NCI-H187 treated with DMSO at 0.1 percent for 48 hours (cell line): ENCODE measurements at regions not wholly inside any gene's neighbourhood (a gene's known extent, or its start where the extent isn't known, plus 50 kb on each side); places are given as distances from the start of the nearest gene placed in this dataset.
"Not testable (repeated sequence)": the region's sequence is repeated elsewhere in the genome, so short reads cannot be mapped to it uniquely, and the experiment has no call there.

Experiments
- DNase-seq: peaks from one replicate; lab custom pipeline; 2025; lab: John Stamatoyannopoulos, UW

DNA sequence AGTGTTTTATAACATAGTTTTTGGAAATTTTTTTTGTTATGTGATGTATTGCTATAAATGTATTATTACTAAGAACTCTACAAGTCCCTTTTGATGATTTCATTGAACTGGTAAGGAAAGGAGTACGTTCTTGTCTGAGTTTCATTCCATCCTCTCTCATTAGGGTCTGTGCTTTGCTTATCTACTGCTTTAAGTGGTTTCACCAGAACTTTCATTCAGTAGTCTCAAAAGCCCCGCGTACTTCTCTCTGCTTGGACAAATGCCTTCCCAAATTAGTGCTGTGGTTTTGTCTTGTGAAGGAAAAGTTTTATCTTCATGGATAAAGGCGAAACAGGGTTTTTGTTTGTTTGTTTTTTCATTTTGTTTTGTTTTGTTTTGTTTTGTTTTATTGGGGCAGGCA lies 469.8 kb upstream of the WWC1 start:
- no peak for DNase-seq

DNA sequence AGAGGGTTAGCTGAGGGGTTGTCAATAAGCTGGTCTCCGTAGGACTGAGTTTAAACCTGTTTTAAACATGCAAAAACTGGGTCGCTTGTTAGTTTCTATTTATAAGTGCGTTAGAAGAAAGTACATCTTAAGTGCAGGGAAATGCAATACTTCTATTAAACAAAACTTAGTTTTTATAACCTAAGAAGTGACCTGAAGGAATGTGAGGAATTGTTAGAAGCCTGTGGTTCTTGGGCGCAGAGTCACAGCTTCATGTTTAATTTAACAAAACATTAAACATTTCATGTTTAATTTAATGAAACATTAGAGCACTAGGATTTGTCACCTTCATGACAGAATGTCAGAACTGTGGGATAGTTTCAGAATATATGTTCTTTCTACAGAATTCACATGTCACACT lies 469.2 kb upstream of the WWC1 start:
- no peak for DNase-seq

DNA sequence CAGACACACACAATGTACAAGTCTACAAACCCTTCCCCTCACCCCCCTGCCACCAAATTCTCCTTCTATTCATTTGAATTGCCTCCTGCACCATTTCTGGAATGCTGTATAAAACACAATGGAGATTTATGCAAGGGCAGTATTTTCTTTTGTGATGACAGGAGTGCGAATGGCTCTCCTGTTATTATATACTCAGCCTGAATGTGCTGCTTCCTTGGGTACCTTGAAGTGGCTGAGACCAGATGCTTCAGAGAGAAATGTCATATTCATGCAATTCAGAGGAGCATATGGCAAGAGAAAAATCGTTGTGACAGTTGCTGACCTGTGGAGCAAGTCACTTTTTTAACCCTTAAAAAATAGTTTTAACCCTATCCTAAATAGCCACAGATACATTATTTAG lies 468.0 kb upstream of the WWC1 start:
- DNase-seq: no peak

DNA sequence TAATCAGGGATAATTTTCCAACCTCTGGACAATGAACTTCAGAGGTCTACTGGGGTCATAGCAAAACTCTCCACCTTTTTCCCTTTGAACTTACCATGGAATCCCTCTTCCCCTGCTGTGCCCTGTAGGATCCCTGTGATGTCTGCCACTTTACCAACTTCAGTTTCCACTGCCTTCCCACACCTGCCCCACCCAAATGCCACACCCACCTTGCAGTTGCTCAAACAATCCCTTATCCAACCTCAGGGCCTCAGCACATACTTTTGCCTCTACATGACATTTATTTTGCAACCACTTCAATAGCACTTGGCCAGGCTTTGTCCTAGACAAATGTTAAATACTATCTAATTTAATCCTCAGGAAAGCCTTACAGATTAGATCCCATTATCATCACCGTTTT lies 463.7 kb upstream of the WWC1 start:
- DNase-seq: no peak

DNA sequence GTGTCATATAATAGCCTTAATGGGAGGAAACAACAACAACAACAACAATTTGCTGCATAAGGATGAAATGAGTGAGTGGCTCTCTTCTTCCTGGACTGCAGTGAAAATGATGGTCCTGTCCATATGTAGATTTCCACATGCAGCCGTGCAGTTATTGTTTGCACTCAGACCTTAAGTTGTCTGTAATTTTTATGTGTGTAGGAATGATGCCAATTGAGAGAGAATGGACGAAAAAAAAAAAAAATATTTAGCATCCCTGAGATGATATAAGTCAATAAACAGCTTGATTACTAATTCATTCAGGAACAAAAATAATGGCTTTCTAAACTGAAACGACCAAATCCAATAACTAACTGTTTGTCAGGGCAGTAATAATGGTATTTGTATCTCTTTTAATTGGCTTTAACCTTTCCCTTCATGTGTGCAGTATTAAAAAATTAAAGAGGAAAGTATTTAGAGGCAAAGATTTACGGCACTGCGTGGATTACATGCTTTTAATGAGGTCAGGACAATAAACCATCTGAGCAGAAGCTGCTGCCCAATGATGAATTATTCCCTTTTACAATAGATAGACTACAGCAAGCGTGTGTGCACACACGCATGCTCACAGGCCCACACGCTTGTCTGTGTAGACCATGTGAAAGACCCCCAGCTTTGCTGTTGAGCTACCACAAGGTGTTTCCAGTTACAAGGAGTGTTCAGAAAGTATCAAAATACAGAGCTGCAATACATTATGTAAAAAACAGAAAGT lies 459.5 kb upstream of the WWC1 start:
- no peak for DNase-seq

DNA sequence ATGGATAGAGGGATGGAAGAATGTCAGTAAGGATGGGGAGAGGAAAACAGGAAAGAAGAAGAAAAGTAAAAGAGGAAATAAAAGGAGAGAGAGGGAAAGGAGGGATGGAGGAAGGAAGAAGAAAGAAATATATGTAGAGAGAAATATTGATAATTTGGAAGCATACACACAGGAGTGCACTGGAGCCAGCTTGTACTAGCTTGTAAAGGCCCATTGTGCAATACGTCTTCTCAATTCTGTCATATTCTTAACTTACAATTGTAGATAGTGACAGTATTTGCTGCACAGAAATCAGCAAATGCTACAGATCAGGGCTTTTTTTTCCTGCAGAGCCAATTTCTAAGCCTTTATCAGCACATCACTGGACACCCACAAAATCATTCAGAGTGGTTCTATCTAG lies 458.8 kb upstream of the WWC1 start:
- DNase-seq: no peak

DNA sequence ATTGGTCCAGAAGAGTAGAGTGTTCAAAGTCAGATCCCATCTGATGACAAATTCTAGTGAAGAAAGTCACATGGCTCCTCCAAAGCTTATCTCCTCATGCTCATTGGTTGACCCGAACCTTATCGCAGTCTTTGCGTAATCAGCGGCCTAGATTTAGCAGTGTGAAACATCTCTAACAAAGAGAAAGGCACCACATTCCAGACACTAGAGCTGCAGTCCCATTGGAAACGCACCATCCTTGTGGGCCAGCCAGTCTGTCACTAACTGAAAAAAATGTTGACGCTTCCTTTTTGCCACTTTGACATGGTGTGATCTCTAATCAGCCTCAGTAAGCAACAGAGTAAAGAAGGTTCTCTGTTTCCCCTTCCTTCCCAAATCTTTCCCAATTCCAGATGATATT lies 458.0 kb upstream of the WWC1 start:
- DNase-seq: no peak

DNA sequence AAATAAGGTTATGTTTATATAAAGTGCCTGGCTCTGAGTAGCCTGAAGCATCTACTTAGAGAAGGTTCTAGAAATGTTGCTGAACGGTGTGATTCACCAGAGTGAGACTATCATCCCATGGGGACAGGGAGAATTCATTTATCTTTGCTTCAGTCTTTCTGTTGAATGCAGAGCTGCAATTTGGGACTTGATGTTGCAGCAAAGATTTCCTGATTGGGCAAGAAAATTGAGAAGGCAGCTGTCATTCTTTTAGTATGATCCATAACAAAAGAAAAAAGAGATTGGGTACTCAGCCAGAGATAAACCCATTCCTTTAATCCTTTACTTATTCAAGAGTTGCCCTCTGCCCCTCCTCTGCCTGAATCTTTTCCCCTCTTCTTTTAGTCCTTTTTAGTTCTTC lies 456.3 kb upstream of the WWC1 start:
- no peak for DNase-seq

DNA sequence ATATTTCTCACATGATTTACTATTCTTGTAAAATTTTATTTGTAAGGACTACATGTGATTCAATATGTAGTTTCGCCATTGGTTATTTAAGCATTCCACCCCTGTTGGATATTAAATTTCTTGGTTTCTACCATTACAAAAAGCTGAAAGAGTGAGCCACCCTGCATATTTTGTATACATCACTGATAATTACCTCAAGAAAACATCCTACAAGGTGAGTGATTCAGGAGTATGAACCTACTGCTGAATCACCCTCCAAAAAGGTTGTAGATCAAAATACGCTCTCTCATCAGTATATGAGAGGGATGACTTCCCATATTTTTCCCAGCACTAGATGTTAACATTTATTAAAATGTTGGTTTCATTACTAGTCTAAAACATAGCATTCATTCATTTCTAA lies 454.3 kb upstream of the WWC1 start:
- no peak for DNase-seq

DNA sequence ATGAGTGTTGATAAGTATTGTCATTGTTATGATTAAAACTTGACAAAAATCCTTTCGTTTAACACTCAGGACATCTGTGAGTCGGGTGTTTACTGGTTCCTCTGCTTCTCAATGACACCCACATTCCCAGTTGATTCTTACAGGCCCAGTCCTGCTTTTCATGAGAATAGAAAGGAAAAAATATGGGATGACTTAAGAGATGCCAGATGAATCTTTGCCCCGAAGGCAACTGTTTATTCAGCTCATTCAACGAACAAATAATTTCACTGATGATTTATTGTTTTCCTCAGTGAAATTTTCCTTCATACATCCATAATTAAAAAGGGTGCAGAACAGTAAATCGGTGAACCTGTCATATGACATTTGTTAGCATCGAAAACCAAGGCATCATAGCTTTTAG lies 452.4 kb upstream of the WWC1 start:
- DNase-seq: no peak

DNA sequence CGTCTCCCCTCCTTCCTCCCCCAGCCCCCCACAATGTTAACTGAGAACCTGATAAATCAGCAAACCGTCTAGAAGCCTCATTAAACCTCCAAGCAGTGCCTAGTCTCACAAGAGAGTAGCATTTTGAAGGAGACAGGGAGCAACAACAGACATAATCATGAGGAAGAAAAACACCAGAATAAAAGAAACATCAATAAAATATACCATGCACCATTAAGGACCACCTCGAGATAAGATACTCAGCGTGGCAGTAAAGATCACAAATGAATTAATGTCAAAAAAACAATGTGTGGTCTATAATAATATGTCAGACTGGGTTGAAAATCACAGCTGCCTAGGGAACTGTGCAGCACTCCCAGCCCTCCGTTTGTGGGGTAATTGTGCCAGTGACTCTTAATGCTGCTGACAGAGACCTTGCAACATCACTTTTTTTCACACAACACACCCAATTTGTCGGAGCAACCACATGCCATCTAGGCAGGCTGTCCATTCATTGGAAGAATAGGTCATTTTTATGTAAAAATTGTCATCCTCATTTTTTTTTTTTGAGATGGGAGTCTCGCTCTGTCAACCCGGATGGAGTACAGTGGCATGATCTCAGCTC lies 450.8 kb upstream of the WWC1 start:
- no peak for DNase-seq

DNA sequence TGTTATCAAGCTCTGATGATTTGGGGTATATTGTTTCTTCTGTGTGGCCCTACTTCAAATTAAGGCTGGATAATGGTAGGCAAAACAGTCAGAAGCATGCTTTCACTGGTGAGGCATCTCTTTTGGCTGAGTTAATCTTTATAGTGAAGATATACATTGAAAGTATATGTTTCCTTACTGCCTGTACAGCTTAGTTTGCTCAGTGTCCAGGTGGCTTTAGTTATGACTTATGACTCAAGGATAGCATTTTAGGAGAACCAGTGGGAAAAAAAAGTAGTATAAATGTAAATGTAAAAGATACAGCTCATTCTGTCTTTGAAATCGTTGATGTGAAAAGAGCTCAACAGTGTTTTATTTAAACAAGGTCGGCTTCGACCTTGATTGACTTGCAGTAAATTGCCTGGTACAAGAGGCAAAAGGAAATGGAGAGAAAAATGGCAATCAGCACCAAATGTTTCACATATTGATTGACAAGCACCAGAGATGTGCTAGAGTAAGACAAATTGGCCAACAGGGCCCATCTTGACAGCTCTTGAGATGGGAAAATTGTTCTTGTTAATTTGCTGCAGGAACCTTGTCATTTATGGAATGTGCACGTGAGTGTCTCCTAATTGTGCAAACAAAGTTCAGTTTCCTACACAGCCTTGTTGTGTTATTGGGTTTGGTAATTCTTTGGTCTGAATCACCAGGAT lies 447.4 kb upstream of the WWC1 start:
- no peak for DNase-seq

DNA sequence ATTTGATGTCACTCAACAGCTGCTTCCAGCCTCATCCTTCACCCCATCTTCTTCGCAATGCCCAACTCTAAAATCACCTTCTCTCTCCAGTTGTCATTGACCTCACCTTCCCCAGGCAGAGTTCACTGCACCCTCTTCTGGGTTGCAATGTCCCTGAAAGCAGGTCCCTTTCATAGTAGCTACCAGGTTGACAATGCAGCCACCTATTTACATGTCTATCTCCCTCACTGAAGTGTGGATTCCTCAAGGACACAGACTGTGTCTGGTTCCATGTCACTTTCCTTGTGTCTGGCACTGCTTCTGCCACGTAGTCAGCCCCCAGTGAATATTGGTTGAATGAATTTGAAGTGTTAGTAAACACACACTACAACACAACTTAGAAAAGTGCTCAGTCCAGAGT lies 445.5 kb upstream of the WWC1 start:
- no peak for DNase-seq

DNA sequence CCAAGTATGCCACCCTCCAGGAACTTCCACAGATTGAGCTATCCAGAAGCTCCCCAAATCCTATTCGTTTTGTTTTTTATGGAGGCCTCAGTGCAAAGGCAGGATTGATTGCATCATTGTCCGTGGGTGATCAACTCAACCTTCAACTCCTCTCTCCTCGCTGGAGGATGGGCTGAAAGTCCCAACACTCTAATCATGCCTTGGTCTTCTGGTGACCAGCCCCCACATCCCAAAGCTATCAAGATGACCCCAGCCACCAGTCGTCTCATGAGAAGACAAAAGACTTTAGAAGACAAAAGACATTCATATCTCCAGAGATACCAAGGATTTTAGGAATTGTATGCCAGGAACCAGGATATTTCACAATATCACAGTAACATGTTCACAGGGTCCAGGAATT lies 441.6 kb upstream of the WWC1 start:
- no peak for DNase-seq

DNA sequence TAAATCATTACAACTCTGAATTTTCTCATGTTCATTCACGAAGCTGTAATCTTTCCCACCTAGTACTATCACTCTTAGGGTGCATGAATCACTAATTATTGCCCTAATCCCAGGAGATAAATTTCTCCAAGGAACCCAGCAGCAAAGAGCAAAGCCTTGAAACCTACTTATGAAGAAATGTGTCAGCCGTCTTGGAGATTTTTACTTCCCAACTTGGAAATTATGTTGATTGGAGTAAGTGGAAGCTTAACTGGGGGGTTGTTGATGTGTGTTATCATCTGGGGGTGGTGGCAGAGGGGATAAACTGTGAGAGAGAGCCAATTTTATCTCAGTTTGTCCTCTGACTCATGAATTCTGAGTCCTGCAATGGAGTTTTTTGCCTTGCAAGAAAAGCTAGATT lies 440.5 kb upstream of the WWC1 start:
- DNase-seq: no peak

DNA sequence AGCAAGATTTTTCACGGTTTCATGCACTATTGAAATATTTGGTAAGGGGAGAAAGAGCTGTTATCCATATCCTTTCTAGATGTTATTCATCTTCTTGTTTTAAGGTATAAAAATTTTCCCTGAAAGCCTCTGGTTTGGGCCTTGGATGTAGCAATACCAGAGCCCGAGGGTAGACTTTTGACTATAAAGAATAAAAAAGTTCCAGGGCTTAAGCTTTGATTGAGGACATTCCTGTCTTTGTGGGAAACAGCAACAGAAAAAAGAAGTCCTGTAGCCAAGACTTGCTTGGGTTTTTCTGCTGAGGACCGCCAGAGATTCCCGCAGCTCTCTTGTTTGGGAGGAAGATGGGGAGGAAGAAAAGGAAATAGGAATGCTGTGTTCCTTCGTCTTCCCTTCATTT lies 440.0 kb upstream of the WWC1 start:
- DNase-seq: no peak

DNA sequence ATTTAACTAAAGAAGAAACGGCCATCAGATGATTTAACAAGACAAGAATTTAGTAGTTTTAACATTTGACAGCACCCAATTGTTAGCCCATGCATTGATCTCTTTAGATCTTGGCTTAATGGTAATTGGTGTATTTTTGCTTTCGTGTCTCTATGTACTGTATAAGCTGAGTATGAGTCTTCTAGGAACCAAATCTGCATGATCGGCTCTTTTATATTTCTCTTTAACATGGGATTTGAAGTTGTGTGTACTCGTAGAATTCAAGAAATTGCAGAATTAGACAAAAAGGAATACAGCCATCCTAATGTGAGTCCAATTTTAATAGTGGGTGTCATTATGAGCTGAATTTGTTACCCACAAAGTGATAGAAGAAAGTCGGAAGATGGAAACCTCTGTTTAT lies 438.9 kb upstream of the WWC1 start:
- no peak for DNase-seq

DNA sequence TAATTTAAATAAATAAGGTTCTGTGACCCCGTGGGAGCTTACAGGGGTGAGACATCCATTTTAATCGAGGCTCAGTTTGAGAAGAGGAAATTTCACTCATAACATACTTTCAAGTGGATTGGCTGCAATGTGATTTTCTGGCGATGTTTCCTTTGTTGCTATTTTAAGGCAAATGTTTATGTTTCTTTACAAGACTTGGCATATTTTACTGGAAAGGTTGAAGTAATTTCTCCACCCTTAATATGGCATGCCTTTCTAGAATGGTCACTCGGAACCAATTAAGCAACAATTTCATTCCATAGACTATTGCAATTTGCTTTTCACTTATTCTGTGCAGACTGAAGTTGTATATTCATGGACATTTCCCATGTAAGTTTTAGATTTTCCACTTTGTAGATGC lies 438.0 kb upstream of the WWC1 start:
- DNase-seq: no peak

DNA sequence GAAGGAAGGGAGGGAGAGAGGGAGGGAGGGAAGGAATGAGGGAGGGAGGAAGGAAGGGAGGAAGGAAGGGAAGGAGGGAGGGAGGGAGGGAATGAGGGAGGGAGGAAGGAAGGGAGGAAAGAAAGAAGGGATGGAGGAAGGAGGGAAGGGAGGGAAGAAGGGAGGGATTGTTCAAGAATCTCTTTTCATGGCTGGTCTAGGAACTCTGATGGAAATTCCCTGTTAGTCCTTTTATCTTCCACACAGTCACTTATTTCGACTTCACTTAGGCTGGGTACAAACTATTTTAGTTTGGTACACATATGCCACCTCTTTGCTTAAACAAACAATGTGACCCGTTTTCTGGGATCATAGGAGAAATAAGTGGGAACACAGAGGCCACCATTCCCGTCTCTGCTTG lies 435.6 kb upstream of the WWC1 start:
- DNase-seq: no peak

DNA sequence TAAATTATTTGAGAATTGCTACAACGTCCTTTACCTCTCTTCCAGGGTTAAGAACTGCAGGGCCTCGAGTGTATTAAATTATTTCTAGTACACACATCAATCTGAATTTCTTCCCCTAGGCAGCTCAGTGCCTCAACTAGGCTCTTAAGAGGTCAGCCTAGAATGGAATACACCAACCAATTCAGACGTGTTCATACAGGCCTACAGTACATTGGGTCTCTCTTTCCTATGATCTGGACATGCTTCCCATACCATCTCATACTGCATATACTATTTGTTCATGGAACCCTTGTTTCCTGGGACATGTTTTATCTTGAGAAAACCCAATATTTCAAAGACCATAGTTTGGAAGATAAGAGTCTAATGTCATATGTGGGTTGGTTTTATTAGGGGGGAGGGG lies 434.1 kb upstream of the WWC1 start:
- DNase-seq: no peak

DNA sequence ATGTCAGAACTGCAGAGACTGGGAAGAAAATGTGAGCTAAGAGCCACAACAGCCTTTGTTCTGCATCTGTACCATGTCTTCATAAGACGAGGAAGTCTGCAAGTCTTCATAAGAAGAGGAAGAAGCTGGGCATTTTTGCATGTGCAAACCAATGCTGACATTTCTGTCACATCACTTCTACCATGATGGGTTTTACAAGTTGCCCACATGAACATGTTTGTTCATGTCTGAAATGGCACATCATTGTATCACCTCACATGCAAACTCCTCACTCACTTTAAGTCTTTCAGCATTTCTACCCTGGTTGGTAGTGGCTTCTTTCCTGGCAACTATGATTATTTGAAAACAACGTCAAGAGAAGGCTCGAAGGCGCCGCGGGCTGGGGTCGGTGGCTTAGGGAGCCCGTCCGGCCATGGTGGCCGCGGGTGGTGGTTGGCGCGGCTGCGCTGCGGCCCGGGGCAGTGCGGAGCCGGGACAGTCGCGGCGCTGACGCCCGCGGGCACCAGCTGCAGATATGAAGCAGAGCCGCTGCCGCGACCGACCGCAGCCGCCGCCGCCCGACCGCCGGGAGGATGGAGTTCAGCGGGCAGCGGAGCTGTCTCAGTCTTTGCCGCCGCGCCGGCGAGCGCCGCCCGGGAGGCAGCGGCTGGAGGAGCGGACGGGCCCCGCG lies 433.1 kb upstream of the WWC1 start:
- DNase-seq: not testable (repeated sequence)

DNA sequence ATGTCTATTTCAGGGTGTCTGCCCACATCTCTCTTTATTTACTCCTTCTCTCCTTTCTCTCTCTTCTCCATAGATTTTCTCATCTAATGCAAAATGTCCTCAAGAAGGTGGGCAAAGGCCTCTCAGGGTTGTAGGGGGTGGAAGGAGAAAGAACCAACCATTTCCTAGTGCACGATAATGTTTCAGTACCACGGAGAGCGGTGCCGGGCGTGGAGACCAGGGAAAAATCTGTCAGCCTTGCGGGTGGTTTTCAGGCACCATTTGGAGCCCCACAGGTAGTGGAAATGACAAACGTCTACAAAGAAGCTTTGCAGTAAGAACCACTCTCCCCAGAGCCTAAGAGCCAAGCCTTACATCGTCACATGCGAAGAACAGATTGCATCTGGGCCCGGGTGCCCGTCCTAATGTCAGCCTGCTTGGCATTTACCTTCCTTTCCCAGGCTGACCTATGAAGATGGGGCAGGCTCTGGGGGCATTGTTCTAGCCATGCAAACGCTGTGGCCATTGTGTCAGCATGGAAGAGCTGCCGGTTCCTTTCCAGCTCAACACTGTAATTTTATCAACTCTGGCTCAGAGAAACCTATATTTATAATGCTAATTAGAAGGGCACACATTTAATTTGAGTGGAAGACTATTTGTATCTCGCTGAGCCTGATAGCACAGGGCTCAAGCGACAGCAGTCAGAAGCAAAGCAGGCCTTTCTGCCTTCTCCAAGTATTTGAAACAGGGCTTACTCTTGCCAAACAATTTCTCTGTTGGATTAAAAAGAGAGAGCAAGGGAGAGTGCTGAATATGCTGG lies 430.1 kb upstream of the WWC1 start:
- DNase-seq: no peak
